ENCODE measurements at regions not wholly inside any gene's neighbourhood (a gene's known extent, or its start where the extent isn't known, plus 50 kb on each side); places are given as distances from the start of the nearest gene placed in this dataset.

- TF ChIP-seq EP300 (IDR thresholded peaks at IDR 0.05), result no peak
- TF ChIP-seq CTCF (IDR thresholded peaks at IDR 0.05), result no peak
- TF ChIP-seq POLR2AphosphoS5 (IDR thresholded peaks at IDR 0.05), result no peak
- TF ChIP-seq POLR2A (IDR thresholded peaks at IDR 0.05), result no peak
These were observed 1695.7 kb upstream of the SPRY2 start for GRCh38 chr13:82036602-82037001.

Measured in gastroesophageal sphincter (tissue), 3 donors.